22Rv1 (cell line): ENCODE measurements at regions not wholly inside any gene's neighbourhood (a gene's known extent, or its start where the extent isn't known, plus 50 kb on each side); places are given as distances from the start of the nearest gene placed in this dataset.

ENCODE experiments used
- CTCF ChIP-seq: fragments of 450-650 bp; IDR thresholded peaks from 2 replicates; pipeline ENCODE4 v1.5.1; 2017; ENCODE audit warnings: mild to moderate bottlenecking
- ZFX ChIP-seq: fragments of 450-650 bp; IDR thresholded peaks from 2 replicates; pipeline ENCODE4 v1.6.1; 2017; ENCODE audit warnings: antibody characterized with exemption, borderline replicate concordance

GRCh38 chr3:73927203-73927570 lies 302.4 kb upstream of the PDZRN3 start:
- TF ChIP-seq CTCF (no peak), ZFX (no peak)
